B cell (primary cell): ENCODE measurements at regions not wholly inside any gene's neighbourhood (a gene's known extent, or its start where the extent isn't known, plus 50 kb on each side); places are given as distances from the start of the nearest gene placed in this dataset.

Experiments used
- EZH2 ChIP-seq: IDR thresholded peaks from 2 replicates; pipeline ENCODE4 v1.6.1; 2012; ENCODE audit warnings: borderline replicate concordance, low read depth, mild to moderate bottlenecking, moderate library complexity, low read length; ENCODE audit not compliant: insufficient read depth, poor library complexity, severe bottlenecking
- TF ChIP-seq, protein P1 (sequence below): fragments of 200-600 bp; IDR thresholded peaks from one replicate; pipeline ENCODE4 v1.8.0; 2022; ENCODE audit warnings: antibody characterized with exemption, mild to moderate bottlenecking

DNA sequence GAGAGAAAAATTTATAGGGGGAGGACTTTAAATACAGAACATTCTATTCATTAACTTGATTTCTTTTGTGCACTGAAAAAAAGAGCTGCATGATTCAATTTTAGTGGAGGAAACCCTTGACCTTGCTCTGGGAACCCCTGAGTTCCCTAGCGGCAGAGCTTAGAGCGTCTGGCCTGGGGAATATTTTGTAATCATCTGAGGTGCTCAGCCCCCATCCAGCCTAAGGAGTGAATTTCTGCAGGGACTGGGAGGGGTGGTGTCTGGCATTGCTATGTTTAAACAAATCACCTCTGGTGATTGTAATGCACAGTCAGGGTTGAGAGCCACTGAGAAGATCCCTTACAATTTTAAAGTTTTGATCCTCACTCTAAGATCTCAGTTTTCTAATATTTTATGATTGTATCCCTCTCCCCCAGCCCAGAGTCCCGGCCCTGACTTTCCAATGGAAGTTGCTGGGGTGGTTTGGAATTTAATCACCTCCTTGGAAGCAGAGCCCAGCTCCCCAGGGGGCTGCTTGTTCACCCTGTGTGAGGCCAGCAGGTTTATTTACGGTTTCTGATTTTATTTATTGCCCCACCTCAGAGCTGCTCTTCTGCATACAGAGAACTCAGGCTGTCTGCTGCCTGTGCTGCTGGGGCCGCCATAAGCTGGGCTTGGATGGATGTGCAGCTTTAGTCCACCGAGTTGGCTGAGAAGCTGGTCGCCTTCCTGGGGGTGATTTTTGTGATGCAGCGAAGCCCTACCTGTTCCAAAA is 263.1 kb downstream of the LRFN2 start:
- TF ChIP-seq, protein P1, sequence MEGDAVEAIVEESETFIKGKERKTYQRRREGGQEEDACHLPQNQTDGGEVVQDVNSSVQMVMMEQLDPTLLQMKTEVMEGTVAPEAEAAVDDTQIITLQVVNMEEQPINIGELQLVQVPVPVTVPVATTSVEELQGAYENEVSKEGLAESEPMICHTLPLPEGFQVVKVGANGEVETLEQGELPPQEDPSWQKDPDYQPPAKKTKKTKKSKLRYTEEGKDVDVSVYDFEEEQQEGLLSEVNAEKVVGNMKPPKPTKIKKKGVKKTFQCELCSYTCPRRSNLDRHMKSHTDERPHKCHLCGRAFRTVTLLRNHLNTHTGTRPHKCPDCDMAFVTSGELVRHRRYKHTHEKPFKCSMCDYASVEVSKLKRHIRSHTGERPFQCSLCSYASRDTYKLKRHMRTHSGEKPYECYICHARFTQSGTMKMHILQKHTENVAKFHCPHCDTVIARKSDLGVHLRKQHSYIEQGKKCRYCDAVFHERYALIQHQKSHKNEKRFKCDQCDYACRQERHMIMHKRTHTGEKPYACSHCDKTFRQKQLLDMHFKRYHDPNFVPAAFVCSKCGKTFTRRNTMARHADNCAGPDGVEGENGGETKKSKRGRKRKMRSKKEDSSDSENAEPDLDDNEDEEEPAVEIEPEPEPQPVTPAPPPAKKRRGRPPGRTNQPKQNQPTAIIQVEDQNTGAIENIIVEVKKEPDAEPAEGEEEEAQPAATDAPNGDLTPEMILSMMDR, result no peak
- no peak for TF ChIP-seq EZH2
